ENCODE measurements at regions not wholly inside any gene's neighbourhood (a gene's known extent, or its start where the extent isn't known, plus 50 kb on each side); places are given as distances from the start of the nearest gene placed in this dataset.

DNA sequence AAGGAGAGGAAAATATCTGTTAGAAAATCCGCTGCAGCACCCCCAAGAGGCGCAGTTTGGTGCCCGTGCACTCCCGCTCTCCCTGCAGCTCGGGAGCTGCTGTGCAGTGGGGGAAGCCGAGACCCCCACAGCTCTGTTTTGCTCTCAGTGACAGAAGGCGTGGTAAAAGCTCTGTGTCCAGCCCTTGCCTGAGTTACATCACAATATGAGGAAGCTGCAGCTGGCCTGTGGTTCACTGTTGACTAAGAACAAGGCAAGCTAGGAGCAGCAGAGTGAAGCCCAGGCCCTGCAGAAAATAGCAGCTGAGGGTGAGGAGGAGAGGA lies 88.5 kb upstream of the ADRA2C start:
- DNase-seq (ENCODE audit: low read depth): no peak
- TF ChIP-seq, protein P1, sequence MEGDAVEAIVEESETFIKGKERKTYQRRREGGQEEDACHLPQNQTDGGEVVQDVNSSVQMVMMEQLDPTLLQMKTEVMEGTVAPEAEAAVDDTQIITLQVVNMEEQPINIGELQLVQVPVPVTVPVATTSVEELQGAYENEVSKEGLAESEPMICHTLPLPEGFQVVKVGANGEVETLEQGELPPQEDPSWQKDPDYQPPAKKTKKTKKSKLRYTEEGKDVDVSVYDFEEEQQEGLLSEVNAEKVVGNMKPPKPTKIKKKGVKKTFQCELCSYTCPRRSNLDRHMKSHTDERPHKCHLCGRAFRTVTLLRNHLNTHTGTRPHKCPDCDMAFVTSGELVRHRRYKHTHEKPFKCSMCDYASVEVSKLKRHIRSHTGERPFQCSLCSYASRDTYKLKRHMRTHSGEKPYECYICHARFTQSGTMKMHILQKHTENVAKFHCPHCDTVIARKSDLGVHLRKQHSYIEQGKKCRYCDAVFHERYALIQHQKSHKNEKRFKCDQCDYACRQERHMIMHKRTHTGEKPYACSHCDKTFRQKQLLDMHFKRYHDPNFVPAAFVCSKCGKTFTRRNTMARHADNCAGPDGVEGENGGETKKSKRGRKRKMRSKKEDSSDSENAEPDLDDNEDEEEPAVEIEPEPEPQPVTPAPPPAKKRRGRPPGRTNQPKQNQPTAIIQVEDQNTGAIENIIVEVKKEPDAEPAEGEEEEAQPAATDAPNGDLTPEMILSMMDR (conservative IDR thresholded peaks at IDR 0.05; ENCODE audit: low read length): no peak
- no peak overlapping the region for H3K4me3 ChIP-seq (ENCODE audit: low read length)

DNA sequence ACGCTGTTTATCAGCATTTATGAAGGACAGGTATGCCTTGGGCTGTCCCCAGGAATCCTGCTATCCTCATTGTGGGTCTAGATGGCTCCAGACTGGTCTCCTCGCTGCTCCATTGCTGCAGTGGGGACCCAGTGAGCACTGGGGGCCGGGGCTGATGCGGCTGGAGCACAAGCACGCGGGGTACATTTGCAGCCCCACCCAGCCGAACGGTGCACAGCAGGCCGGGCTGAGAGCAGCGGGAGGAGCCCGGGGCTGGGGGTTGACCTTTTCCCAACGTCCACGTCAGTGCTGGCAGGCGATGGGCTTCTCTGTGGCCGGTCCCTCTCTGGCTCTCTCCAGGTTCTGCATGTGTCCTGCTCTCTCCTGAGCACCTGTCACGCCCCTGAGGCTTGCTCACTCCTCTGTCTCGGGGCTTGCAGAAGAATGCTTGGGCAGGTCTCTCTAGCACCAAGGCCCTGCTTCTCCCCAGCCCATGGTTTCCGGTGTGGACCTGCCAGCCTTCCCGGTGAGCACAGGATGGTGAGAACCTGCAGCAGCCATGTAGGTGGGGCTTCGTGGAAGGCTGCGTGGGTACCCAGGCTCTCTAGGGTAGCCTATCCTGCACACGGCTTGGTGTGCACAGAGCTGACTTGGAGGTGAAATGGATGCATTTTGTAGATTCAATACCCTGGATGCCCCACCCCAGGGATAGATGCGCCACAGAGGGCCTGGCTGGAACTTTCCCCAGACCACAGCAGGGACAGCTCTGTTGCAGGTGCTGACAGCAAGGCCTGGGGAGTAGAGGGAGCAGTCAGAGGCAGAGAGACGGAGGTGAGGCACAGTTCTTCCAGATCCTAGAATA lies 89.1 kb upstream of the ADRA2C start:
- H3K4me3 ChIP-seq (ENCODE audit: low read length): no peak overlapping the region
- DNase-seq (ENCODE audit: low read depth): no peak
- TF ChIP-seq, protein P1 (conservative IDR thresholded peaks at IDR 0.05; ENCODE audit: low read length): no peak

DNA sequence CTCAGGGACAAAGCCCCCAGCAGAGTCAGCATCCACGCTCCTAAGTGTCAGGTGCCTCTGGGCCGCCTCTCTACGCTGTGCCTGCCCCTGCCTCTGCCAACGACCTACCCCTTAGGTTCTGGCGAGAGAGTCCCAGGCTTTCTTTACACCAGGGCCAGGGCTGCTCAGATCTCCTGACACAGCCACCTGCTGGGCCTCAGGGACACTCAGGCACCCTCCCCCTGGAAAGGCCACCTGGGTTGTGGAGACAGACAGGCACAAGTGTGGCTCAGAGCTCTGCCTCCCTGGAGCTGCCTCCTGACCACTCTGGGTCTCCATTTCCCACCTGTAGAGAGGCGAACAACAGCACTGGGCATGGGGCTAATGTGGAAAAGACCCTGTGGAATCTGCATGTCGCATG lies 90.0 kb upstream of the ADRA2C start:
- DNase-seq (ENCODE audit: low read depth): no peak
- H3K4me3 ChIP-seq (ENCODE audit: low read length): no peak overlapping the region
- TF ChIP-seq, protein P1 (conservative IDR thresholded peaks at IDR 0.05; ENCODE audit: low read length): no peak

DNA sequence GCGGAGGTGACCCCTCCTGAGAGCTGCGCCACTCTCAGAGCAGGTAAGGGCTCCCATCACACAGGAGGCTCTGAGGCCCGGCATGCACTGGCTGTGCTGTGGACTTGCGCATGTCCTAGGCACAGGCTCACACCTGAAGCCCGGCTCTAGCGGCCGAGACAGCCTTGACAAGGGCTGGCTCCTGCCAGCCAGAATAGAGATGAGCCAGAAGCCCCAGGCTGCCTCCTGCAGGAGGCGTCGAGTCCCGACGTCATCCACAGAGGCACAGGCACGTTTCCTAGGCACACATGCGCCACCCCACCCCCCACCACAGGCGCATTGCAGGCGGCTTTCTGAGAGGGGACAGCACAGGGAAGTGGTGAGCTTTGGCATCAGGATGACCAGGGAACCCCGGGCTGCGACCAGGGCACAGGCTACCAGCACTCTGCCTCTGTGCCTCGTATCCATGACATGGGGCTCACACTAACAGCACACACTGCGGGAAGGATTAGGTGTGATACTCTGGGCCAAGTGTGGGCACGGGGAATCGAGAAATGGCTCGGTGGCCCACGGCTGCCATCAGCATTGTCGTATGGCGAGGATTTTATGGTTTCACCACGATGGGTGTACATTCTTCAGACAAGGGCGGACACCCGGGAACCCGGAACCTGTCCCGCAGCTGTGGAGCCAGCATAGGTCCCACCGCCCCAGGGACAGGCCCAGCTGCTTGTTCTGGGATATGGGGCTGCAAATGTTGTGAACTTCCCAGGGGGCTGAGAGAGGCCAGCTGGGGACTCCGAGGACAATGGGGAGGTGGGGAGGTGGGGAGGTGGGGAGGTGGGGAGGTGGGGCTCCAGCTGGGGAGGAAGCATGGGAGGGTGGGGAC lies 90.7 kb upstream of the ADRA2C start:
- DNase-seq (ENCODE audit: low read depth): no peak
- no peak overlapping the region for H3K4me3 ChIP-seq (ENCODE audit: low read length)
- TF ChIP-seq, protein P1 (conservative IDR thresholded peaks at IDR 0.05; ENCODE audit: low read length): no peak

DNA sequence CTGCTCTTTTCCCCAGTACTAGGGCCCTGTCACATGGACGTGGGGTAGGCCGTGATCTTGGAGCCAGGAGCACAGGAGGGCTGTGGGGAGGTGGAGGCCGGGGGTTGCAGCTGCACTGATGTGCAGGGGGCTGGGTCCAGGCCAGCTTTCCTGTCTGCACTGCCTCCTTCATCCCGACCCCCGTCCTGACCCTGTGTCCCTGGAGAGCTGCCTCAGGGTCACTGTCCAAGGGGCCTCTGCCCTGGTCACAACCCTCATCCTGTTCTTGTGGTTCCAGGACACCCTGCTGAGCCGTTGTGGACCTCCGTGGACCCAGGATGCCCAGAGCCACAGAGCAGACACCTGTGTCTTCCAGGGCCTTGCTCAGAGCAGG lies 91.7 kb upstream of the ADRA2C start:
- H3K4me3 ChIP-seq (ENCODE audit: low read length): no peak overlapping the region
- DNase-seq (ENCODE audit: low read depth): no peak
- TF ChIP-seq, protein P1 (conservative IDR thresholded peaks at IDR 0.05; ENCODE audit: low read length): no peak

DNA sequence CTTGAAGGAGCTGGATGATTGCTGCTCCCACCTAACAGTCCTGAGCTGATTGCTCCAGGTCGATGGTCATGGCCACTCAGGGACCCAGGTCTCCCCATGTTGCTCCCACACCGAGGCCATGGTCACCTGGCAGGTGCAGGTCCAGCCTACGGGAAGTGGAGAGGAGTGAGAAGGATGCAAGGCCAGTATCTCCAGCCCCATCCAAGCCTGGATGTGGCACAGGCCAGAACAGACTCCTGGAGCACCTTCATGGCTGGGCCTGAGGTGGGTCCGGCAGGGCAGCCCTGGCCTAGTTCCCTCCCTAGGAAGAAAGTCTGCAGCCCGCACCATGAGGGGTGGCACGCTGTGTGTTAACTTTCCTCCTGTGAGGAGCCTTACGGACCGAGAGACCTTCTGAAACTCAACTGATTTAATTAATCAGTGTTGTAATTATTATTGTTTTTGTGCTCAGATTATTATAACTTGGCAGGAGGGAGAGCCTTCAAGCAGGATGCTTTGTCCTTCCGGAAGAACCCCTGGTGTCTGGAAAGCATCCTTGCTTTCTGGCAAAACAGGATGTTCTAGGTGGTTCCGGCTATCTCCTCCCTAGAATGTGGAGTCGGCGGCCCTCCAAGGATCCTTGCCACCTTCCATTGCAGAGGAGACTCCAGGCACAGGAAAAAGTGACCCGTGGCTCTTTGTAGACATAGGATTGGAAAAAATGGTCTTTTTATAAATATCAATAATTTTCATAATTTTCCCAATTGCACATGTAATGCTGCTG lies 92.3 kb upstream of the ADRA2C start:
- H3K4me3 ChIP-seq (ENCODE audit: low read length): no peak overlapping the region
- TF ChIP-seq, protein P1 (conservative IDR thresholded peaks at IDR 0.05; ENCODE audit: low read length): no peak
- no peak for DNase-seq (ENCODE audit: low read depth)
